ENCODE measurements at regions not wholly inside any gene's neighbourhood (a gene's known extent, or its start where the extent isn't known, plus 50 kb on each side); places are given as distances from the start of the nearest gene placed in this dataset.

DNA sequence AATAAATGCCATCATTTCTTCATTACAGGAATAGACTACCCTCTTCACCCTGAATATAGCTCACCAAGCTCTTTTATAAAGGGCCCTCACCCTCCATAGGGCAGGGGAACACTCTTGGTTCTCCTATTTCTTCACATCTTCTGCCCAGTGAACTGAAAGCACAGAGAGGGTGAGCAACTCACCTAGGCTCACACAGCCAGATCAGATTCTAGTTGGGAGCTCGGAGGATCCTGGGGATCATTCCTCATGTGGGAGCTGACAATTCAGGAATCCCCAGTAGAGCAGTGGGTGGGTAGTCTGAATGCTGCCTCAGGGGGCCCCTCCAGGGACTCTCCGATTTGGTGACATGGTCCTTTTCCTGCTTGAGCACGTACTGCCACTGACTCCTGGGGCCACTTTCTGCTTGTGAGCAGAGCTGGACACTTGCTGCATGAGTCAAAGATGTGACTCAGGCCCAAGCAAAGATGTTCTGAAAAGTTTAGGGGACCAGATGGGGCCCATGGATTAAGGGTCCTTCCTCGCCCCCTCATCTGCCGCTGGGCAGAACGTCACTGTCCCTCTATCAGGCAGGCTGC lies 63.7 kb upstream of the WNT4 start:
- H3K79me2 ChIP-seq (ENCODE audit: control insufficient read depth in 1 of 2, insufficient read depth in 2 of 2, low read length in 2 of 2), result no peaks in the 10 kb centered on the region
- peaks cover 12 to 29% (median 15%) of the 10 kb centered on the region in 4 experiments for H3K4me1 ChIP-seq (replicated peaks in 1 of 4; ENCODE audit: control insufficient read depth in 3 of 4, insufficient read depth in 4 of 4, low read length in 3 of 4)
- H3K23me2 ChIP-seq (ENCODE audit: low read depth, low read length), result no peaks in the 10 kb centered on the region
- H3K56ac ChIP-seq (replicated peaks; ENCODE audit: insufficient read length, low read depth, low read length), result no peak overlapping the region
- H2AFZ ChIP-seq (ENCODE audit: low read length), result no peak overlapping the region
- no peak overlapping the region for H3K14ac ChIP-seq (ENCODE audit: insufficient read length)
- peaks cover 0 to 22% (median 6%) of the 10 kb centered on the region in 4 experiments; a peak in 5 of 7 replicates for H3K27me3 ChIP-seq (replicated peaks in 1 of 4; ENCODE audit: control insufficient read depth in 3 of 4, extremely low read depth in 1 of 4, insufficient read depth in 3 of 4, low read length in 3 of 4)
- H3K4ac ChIP-seq (replicated peaks; ENCODE audit: insufficient read length, low read depth, low read length), result no peak overlapping the region
- FAIRE-seq, result no peak
- no peaks in the 10 kb centered on the region for H3K9me3 ChIP-seq (ENCODE audit: insufficient read depth in 2 of 2, low read depth in 1 of 2, low read length in 1 of 2)
- H2BK20ac ChIP-seq (ENCODE audit: low read length), result no peak overlapping the region
- H2BK120ac ChIP-seq (replicated peaks; ENCODE audit: low read depth, low read length), result no peak overlapping the region
- no peak overlapping the region for H3K4me3 ChIP-seq (ENCODE audit: extremely low read depth in 1 of 4, insufficient read depth in 2 of 4, low read depth in 3 of 4, low read length in 4 of 4)
- no peak overlapping the region for H2BK12ac ChIP-seq (ENCODE audit: low read depth, low read length)
- H3K36me3 ChIP-seq (ENCODE audit: control insufficient read depth in 2 of 4, insufficient read depth in 4 of 4, low read length in 3 of 4), result no peaks in the 10 kb centered on the region
- no peak for DNase-seq (ENCODE audit: low read depth in 1 of 2, low spot score in 2 of 2)
- CTCF ChIA-PET (ENCODE audit: partially characterized antibody), result no interaction called here
- no peak overlapping the region for H3K9ac ChIP-seq (replicated peaks in 1 of 4; ENCODE audit: extremely low read depth in 1 of 4, low read depth in 3 of 4, low read length in 3 of 4)
- no peak overlapping the region for H3K18ac ChIP-seq (ENCODE audit: extremely low read depth, low read length)
- no peak overlapping the region for H3K4me2 ChIP-seq (ENCODE audit: insufficient read depth in 1 of 2, low read depth in 2 of 2, low read length in 2 of 2)
- no peak overlapping the region for H4K8ac ChIP-seq (ENCODE audit: extremely low read depth, insufficient read depth, low read length)
- H2AK5ac ChIP-seq (ENCODE audit: low read depth, low read length), result no peak overlapping the region
- H3K27ac ChIP-seq (ENCODE audit: low read depth, low read length), result no peak overlapping the region
- WGBS, 2 experiments (ENCODE audit: extremely low coverage in 1 of 2, insufficient coverage in 1 of 2, insufficient read length in 1 of 2, insufficient replicate concordance in 2 of 2, low coverage in 1 of 2, low lambda C conversion rate in 2 of 2, missing lambda C conversion rate in 1 of 2), result 86% methylated on average over 6 of the region's 6 CpGs; no CpG with 5 or more reads in 1 of the 2 experiments
- no peak overlapping the region for H4K91ac ChIP-seq (replicated peaks; ENCODE audit: insufficient read length, low read length)
- TF ChIP-seq BRCA1 (IDR thresholded peaks at IDR 0.05; ENCODE audit: low read depth, low read length) (no peak), SP2 (IDR thresholded peaks at IDR 0.05; ENCODE audit: low read length) (no peak), KDM4A (IDR thresholded peaks at IDR 0.05; ENCODE audit: low read depth, low read length, severe bottlenecking) (no peak), YY1 (IDR thresholded peaks at IDR 0.05; ENCODE audit: low read depth, low read length) (no peak), FOSL1 (IDR thresholded peaks at IDR 0.05; ENCODE audit: insufficient read depth, low read depth, low read length) (no peak), CBX8 (IDR thresholded peaks at IDR 0.05; ENCODE audit: borderline replicate concordance, low read depth, low read length) (no peak), NANOG (IDR thresholded peaks at IDR 0.05; ENCODE audit: insufficient read depth, low read depth, low read length, poor library complexity, severe bottlenecking) (no peak)
- H3K79me1 ChIP-seq (ENCODE audit: low read depth, low read length), result no peaks in the 10 kb centered on the region
- POLR2A ChIA-PET (ENCODE audit: partially characterized antibody), result no interaction called here
- H2BK5ac ChIP-seq (ENCODE audit: low read depth, low read length), result no peak overlapping the region
- H4K20me1 ChIP-seq (replicated peaks in 1 of 2; ENCODE audit: control insufficient read depth in 1 of 2, insufficient read depth in 2 of 2, low read length in 2 of 2), result peaks cover 0 to 2% of the 10 kb centered on the region in 2 experiments
- H2BK15ac ChIP-seq (ENCODE audit: low read length), result no peak overlapping the region
- no peak overlapping the region for H3K23ac ChIP-seq (ENCODE audit: insufficient read length)
- H4K5ac ChIP-seq (ENCODE audit: insufficient read length, low read depth, low read length), result no peak overlapping the region

Data from H1 (cell line).